Fibroblast of gingiva (primary cell): ENCODE measurements at regions not wholly inside any gene's neighbourhood (a gene's known extent, or its start where the extent isn't known, plus 50 kb on each side); places are given as distances from the start of the nearest gene placed in this dataset.
"Not testable (repeated sequence)": the region's sequence is repeated elsewhere in the genome, so short reads cannot be mapped to it uniquely, and the experiment has no call there.

ENCODE experiments used
- DNase-seq: peaks from one replicate; pipeline ENCODE4 v3.0.0-alpha.2; 2011; ENCODE audit warnings: low read depth

DNA sequence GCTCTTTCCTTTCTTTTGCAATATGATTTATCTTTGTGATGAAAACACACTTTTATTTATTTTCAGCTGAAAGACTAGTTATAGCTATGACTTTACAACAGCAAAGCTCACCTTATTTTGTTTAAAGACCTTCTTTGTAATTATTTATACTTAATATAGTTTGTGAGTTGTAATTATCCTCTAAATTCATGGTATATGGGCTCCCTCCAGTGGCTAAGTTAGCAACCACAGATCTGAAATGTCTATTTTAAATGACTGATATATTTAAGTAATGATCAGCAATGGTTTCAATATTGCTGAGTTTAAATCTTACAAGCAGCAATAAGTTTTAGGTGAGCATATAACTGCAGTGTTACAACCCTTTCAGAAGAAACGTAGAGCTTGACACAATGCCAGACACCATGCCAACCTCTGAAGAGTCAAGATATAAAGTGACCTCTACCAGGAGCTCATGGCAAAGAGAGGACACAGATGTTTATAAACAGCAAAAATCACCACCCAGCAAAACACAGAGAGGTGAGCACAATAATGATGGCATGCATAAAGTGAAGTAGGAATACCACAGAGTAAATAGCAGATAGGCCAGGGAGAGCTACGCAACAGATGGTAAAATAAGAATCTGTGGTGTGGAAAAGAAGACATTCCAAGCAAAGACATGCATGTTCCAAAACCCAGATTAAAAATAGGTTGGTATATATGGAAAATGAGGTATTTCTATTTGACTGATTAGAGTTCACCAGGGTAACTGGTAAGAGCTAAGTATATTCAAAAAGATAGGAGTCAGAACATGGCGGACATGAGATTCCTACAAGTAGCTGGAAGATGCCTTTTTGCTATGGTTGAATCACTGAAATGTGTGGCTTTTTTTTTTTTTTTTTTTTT, 143.7 kb upstream of the ZNF385D start:
- DNase-seq, result no peak

- DNase-seq, result no peak
Observed at GRCh38 chr3:21898316-21898715, 147.3 kb upstream of the ZNF385D start.

DNA sequence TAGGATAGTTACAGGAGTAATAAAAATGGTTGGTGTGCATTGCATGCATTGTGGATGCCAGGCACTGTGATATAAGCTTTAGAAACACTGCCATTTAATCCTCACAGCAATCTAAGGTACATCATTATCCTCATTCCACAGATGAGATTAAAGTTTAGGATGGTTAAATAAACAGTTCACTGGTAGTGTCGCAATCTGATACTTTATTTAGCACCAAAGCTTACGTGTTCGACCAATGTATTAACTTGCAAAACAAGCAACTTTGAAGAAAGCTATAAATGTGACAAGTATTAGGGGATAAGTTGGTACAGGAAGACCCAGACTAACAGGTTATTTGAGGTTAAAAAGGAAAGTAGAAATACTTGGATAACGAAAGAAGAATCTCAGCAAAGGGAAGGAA, 150.5 kb upstream of the ZNF385D start:
- no peak for DNase-seq

DNA sequence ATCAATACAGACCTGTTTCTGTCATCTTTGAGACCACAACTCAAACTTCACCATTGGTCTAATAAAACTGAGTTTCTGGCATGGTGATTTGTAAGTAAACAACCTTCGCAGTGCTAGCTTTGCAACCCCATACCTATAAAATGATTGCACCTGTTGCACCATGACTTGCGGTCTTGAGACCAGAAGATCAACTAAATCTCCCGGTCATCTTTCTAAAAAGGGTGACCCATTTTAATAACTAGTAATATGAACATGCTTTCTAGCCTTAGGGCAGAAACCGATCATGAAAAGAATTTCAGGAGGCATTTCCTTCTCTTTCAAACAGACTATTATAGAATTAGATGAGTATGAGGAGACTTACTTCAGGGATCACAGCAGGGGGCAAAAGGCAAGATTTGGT, 151.9 kb upstream of the ZNF385D start:
- DNase-seq, result no peak

DNA sequence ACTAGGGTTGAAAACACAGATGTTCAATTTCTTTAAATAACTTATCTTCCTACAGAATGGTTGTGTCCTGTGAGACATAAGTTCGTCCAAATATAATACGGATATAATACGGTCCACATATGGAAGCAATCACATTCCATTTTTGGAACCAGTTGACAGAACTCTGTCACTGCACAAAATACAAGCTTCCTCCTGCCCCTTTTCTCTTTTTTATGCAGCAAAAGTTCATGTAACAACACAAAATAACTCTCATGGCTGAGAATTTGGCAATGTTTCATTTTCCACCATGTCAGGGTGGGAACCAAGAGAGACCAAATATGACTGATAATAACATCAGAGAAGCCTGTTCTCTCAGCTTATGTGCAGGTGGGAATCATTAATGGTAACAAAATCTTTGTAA, 158.1 kb upstream of the ZNF385D start:
- DNase-seq, result no peak

GRCh38 chr3:21912711-21913110, 161.7 kb upstream of the ZNF385D start:
- DNase-seq, result no peak

DNA sequence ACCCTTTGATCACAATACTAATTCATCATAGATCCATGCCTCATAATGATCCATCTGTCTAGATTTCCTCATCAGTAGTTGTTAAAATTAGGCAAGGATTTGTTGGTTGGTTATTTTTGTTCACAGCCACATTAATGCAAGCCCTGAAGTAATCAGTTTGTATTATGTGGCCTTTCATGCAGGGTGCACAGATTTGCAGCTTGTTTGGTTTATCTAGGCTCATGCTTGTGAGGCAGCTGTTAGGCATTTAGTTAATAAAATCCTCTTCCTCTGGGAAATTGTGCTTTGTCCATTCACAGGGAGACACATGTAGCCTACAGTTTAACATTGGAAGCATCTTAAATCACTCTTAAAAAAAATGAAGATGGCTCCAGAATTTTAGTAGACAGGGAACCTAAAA, 162.8 kb upstream of the ZNF385D start:
- DNase-seq, result peak; percentile 67

DNA sequence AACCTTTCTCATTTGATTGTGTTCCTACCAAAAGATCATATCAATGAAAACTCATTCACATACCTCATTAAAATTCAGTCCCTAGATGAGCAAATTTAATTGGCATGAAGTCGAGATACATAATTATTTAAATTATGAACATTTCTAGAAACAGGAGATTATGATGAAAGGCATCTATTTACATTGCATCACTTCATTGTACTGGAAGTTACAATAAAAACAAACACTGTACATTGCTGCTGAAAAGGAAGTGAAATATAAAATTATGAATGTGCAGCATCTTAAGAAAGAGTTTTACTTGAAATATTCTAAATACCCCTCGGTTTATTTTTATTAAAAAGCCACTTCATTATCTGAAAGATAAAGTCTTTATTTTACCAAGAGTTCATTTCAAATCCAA, 163.4 kb upstream of the ZNF385D start:
- DNase-seq, result peak; percentile 30

DNA sequence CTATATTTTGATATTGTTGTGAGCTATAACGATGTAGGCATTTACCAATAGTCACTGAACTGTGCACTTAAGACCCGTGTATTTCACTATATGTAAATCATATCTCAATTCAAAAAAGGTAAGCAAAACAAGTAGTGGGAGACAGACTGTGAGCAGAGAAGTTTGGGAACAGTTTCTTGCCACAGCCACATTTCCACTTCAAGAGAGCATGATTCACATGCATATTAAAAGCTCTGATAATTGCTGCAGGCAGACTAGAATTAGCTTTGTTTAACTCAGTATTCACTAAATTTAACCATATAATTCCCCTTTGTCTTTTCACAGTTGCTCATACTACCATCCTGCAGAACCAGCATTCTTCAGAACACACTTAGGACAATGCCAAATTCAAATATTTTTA, 168.4 kb upstream of the ZNF385D start:
- no peak for DNase-seq

- DNase-seq, result peak; percentile 82
Observed at GRCh38 chr3:21920421-21920861, 169.4 kb upstream of the ZNF385D start.

GRCh38 chr3:21923156-21923555, 172.1 kb upstream of the ZNF385D start:
- DNase-seq, result not testable (repeated sequence)

GRCh38 chr3:21927261-21927660, 176.3 kb upstream of the ZNF385D start:
- no peak for DNase-seq

DNA sequence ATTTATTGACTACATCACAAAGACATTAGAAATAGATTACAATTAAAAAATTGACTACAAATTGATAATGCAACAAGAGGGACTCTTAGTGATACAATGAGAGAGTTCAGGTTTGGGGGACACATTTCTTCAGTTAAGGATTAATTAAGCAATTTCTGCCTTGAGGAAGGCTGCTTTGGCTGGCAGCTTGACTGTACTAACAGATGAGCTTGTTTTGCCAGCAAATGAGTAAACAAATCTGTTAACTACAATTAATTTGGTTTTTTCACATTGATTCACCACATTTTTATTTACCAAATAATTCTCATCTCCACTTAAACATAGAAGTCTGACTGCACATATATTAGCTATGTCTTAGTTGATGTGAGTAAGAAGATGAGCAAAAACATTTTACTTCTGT, 183.6 kb upstream of the ZNF385D start:
- no peak for DNase-seq

DNA sequence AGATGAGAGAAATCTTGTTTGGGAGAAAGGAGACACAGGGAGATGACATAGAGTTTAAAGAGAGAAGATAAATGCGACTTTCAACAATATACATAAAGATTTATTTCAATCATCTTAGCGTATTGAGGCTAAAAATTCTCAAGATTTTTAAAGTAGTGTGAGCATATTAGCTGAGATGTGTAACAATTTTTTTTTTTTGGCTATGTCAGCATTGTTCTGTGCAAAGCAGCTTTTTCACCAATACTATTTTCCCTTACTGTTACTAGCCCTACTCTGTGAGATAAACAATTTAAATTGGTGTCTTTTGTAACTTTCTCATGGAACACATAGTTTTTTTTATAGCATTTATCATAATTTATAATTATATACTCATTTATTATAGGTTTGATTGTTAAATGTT, 185.2 kb upstream of the ZNF385D start:
- no peak for DNase-seq

DNA sequence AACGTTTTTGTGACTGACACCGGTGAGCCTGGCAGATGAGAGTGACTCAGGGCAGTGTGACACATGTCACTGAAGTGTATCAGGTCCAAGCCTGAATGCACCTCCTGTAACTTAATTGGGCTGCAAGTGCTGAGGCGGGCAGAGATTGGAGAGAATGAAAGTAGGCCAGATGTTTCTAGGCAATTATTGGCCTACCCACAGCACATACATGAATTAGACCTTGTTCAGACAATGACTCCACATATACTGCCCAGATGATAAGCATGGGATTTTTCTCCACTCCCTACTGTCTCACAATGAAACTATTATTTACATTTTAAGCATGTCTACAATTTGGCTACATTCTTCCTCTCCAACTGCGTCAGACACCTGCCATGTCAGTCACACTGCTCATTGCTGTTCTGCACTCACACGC, 187.3 kb upstream of the ZNF385D start:
- DNase-seq, result no peak

GRCh38 chr3:21942328-21942727, 191.3 kb upstream of the ZNF385D start:
- peak; percentile 20 for DNase-seq

DNA sequence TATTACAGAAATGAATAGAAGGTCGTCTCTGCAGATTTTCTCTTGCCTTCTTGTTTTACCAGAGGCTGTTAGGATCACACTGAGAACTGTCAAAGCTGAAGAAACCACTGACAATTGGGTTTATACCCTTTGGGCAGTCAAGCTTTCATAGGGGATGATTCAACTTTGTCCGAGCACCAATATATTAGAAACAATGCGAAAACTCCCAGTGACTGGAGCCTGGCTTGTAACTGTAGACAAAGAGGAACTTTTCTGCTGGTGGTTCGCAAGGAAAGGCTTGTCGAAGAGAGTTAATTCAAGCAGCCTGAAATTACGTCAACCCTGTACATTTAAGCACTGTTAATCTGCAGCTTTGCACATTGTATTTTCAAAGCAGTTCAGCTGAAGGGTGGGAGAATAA, 193.2 kb upstream of the ZNF385D start:
- DNase-seq, result no peak

DNA sequence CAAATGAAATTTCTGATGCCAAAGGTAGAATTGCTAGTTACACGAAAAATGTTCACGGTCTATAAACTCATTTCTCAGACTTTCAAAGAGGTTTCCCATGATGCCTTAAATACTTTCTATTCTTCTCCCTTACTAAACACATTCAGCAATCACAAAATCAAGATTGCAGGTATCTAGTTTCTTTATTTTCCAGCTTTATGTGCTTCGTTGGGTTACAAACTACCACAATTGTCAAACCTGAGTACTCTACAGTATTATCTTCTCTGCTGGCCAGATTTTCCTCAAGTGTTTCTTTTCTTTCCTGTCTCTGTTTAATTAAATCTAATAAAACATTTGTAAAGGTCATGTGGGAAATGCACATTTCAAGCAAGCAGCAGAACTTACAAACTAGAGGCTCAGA, 201.8 kb upstream of the ZNF385D start:
- no peak for DNase-seq

- peak; percentile 44 for DNase-seq
Observed at GRCh38 chr3:21954709-21955108, 203.7 kb upstream of the ZNF385D start.

DNA sequence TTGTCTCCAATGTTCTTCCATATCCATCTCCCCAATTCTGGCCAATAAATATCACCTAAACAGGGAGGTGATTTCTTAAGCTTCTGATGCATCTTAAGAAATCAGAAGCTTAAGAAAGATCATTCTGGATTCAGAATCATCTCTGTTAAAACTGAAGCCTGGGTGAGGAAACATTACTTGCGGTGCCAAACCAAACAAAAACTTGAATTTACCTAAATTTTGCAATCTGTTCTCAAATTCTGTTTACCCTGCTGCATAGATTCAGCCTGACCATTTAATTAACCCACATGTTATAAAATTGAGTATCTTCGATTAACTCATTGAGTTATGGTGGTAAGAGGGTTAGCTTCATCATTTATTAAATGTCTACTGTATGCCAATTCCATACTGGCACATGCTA, 204.4 kb upstream of the ZNF385D start:
- DNase-seq, result peak; percentile 32

DNA sequence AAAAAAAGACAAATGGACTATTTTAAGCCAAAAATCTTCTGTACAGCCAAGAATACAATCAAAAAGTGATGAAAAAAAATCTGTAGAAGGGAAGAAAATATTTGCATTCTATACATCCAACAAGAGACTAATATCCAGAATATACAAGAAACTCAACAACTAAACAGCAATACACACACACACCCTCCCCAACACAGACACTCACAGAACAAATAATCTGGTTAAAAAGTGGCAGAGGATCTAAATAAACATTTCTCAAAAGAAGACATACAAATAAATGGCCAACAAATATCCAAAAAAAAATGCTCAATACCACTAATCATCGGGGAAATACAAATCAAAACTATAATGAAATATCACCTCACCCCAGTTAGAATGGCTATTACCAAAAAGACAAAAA, 209.0 kb upstream of the ZNF385D start:
- no peak for DNase-seq

DNA sequence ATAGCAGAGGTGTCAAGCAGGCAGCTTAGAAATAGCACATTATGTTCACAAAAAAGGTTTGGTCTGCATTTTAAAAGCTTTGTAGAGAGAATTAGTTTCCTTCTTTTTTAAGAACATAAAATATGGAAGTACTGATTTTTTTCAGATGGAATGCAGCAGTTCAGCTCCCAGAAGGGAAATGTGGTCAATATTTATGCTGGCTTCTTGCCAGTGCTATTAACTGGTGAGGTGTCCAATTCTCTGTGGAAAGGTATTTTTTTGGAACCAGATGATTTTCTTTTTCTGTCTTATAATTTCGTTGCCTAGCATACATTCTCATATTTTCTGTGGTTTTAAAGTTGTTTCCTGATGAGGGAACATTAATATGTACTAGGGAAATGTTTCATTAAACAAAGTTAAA, 211.4 kb upstream of the ZNF385D start:
- DNase-seq, result no peak

DNA sequence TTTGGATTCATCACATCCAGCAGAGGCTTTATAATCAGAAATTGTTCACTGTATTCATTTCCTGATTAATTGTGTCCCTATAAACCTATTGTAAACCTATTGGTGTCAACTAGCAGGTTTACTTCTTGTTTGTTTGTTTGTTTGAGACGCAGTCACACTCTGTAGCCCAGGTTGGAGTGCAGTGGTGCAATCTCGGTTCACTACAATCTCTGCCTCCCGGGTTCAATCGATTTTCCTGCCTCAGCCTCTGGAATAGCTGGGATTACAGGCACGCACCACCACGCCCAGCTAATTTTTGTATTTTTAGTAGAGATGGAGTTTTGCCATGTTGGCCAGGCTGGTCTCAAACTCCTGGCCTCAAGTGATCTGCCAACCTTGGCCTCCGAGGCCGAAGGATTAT, 215.4 kb upstream of the ZNF385D start:
- not testable (repeated sequence) for DNase-seq

GRCh38 chr3:21979706-21980105, 228.7 kb upstream of the ZNF385D start:
- DNase-seq, result peak; percentile 4
